HG03575 (cell line): ENCODE measurements at regions not wholly inside any gene's neighbourhood (a gene's known extent, or its start where the extent isn't known, plus 50 kb on each side); places are given as distances from the start of the nearest gene placed in this dataset.
"Not testable (repeated sequence)": the region's sequence is repeated elsewhere in the genome, so short reads cannot be mapped to it uniquely, and the experiment has no call there.

ENCODE experiments used
- ATAC-seq: cut with Tn5 transposase; IDR thresholded peaks from one replicate; pipeline ENCODE4 v1.9.1; 2021; ENCODE audit not compliant: unreplicated experiment, insufficient number of reproducible peaks, low FRiP score; ENCODE audit errors: extremely low read depth

GRCh38 chr11:38411149-38411548 is 1813.1 kb upstream of the RAG2 start:
- no peak for ATAC-seq

- ATAC-seq, result no peak
Observed at GRCh38 chr11:38402063-38402462, 1804.0 kb upstream of the RAG2 start.

- no peak for ATAC-seq
Observed at GRCh38 chr11:38392176-38392575, 1794.1 kb upstream of the RAG2 start.

GRCh38 chr11:38384568-38384967 is 1786.5 kb upstream of the RAG2 start:
- no peak for ATAC-seq

- ATAC-seq, result no peak
Observed at GRCh38 chr11:38365274-38365673, 1767.2 kb upstream of the RAG2 start.

- no peak for ATAC-seq
Observed at GRCh38 chr11:38356255-38356654, 1758.2 kb upstream of the RAG2 start.

GRCh38 chr11:38345286-38345685 is 1747.2 kb upstream of the RAG2 start:
- no peak for ATAC-seq

GRCh38 chr11:38341612-38342011 is 1743.6 kb upstream of the RAG2 start:
- not testable (repeated sequence) for ATAC-seq

- ATAC-seq, result no peak
Observed at GRCh38 chr11:38339835-38340440, 1741.9 kb upstream of the RAG2 start.

- ATAC-seq, result not testable (repeated sequence)
Observed at GRCh38 chr11:38338022-38338421, 1740.0 kb upstream of the RAG2 start.

GRCh38 chr11:38332046-38332445 is 1734.0 kb upstream of the RAG2 start:
- ATAC-seq, result no peak

- no peak for ATAC-seq
Observed at GRCh38 chr11:38330578-38330977, 1732.5 kb upstream of the RAG2 start.

- ATAC-seq, result no peak
Observed at GRCh38 chr11:38323961-38324761, 1726.1 kb upstream of the RAG2 start.

GRCh38 chr11:38315151-38315550 is 1717.1 kb upstream of the RAG2 start:
- ATAC-seq, result no peak

- ATAC-seq, result no peak
Observed at GRCh38 chr11:38307455-38307854, 1709.4 kb upstream of the RAG2 start.

GRCh38 chr11:38305682-38306081 is 1707.6 kb upstream of the RAG2 start:
- no peak for ATAC-seq

GRCh38 chr11:38304926-38305325 is 1706.9 kb upstream of the RAG2 start:
- ATAC-seq, result no peak

GRCh38 chr11:38302564-38302963 is 1704.5 kb upstream of the RAG2 start:
- ATAC-seq, result no peak

GRCh38 chr11:38300570-38300969 is 1702.5 kb upstream of the RAG2 start:
- no peak for ATAC-seq

- no peak for ATAC-seq
Observed at GRCh38 chr11:38296211-38296776, 1698.3 kb upstream of the RAG2 start.
